IMR-90 (cell line): ENCODE measurements at regions not wholly inside any gene's neighbourhood (a gene's known extent, or its start where the extent isn't known, plus 50 kb on each side); places are given as distances from the start of the nearest gene placed in this dataset.

Experiments used
- ATAC-seq: fragments of 200-7000 bp; cut with Tn5 transposase; 2 replicates; pipeline ENCODE4 v1.9.1; 2020; ENCODE audit warnings: low read depth, mild to moderate bottlenecking, moderate library complexity
- BruUV-seq: library from RNA; stranded (reverse); fragments of 400-500 nt; replicated peaks from 2 replicates; lab custom pipeline; 2021; lab: Mats Ljungman, UMichigan
- CTCF ChIA-PET: fragments of 300-600 bp; formaldehyde crosslinking; extraction: SDS; loops from one replicate; lab custom pipeline; 2021; ENCODE audit warnings: antibody characterized with exemption; lab: Yijun Ruan, JAX
- POLR2A ChIA-PET: fragments of 300-600 bp; sonication (Branson Sonifier 250); formaldehyde crosslinking; loops from one replicate; lab custom pipeline; 2022; ENCODE audit warnings: antibody characterized with exemption; ENCODE audit not compliant: unreplicated experiment; lab: Charles Lee
- DNase-seq: peaks from one replicate; pipeline ENCODE4 v3.0.0; 2013
- H2AFZ ChIP-seq: replicated peaks from 2 replicates; pipeline ENCODE3; 2013; ENCODE audit warnings: low read length, mild to moderate bottlenecking; ENCODE audit not compliant: poor library complexity
- H2AK5ac ChIP-seq: 2 replicates; pipeline ENCODE4 v1.6.1; 2013; ENCODE audit warnings: low read depth, low read length, inconsistent platforms
- H2AK9ac ChIP-seq: replicated peaks from 2 replicates; pipeline ENCODE3; 2013; ENCODE audit warnings: mild to moderate bottlenecking, low read depth, low read length, moderate library complexity; ENCODE audit not compliant: poor library complexity
- H2BK120ac ChIP-seq: 2 replicates; pipeline ENCODE4 v1.6.1; 2013; ENCODE audit warnings: low read depth, low read length, inconsistent platforms
- H2BK15ac ChIP-seq: 3 replicates; pipeline ENCODE4 v1.6.1; 2013; ENCODE audit warnings: low read depth, low read length, inconsistent platforms
- H2BK20ac ChIP-seq: 2 replicates; pipeline ENCODE4 v1.6.1; 2013; ENCODE audit warnings: low read depth, mild to moderate bottlenecking, inconsistent platforms, low read length, moderate library complexity
- H2BK5ac ChIP-seq: 2 replicates; pipeline ENCODE4 v1.6.1; 2013; ENCODE audit warnings: mild to moderate bottlenecking, low read depth, low read length, inconsistent platforms; ENCODE audit not compliant: poor library complexity, severe bottlenecking
- H3K14ac ChIP-seq: replicated peaks from 2 replicates; pipeline ENCODE4 v1.6.1; 2013; ENCODE audit warnings: low read depth, low read length, inconsistent platforms
- H3K18ac ChIP-seq: 2 replicates; pipeline ENCODE4 v1.6.1; 2013; ENCODE audit warnings: low read depth, low read length, control low read depth
- H3K23ac ChIP-seq: 2 replicates; pipeline ENCODE4 v1.6.1; 2013; ENCODE audit warnings: low read depth, low read length, inconsistent platforms
- H3K27ac ChIP-seq: 2 replicates; pipeline ENCODE4 v1.5.1; 2013; ENCODE audit warnings: mild to moderate bottlenecking, control low read depth, low read length; ENCODE audit not compliant: insufficient read depth
- H3K27me3 ChIP-seq: 2 replicates; pipeline ENCODE4 v1.6.1; 2013; ENCODE audit warnings: low read length; ENCODE audit not compliant: control insufficient read depth, insufficient read depth
- H3K36me3 ChIP-seq: 2 replicates; pipeline ENCODE4 v1.6.1; 2013; ENCODE audit warnings: low read length, mixed read lengths; ENCODE audit not compliant: control insufficient read depth, insufficient read depth
- H3K4ac ChIP-seq: 2 replicates; pipeline ENCODE4 v1.6.1; 2013; ENCODE audit warnings: low read depth, low read length, inconsistent platforms
- H3K4me1 ChIP-seq: 2 replicates; pipeline ENCODE4 v1.6.1; 2013; ENCODE audit warnings: low read length, mixed read lengths; ENCODE audit not compliant: control insufficient read depth, insufficient read depth
- H3K4me2 ChIP-seq: 2 replicates; pipeline ENCODE4 v1.6.1; 2013; ENCODE audit warnings: low read depth, mild to moderate bottlenecking, control low read depth, low read length, moderate library complexity
- H3K4me3 ChIP-seq: 2 replicates; pipeline ENCODE4 v1.5.1; 2013; ENCODE audit warnings: low read depth, mild to moderate bottlenecking, control low read depth, low read length, moderate library complexity; ENCODE audit not compliant: insufficient read depth
- H3K56ac ChIP-seq: 2 replicates; pipeline ENCODE4 v1.6.1; 2013; ENCODE audit warnings: low read length, inconsistent platforms; ENCODE audit not compliant: insufficient read depth; ENCODE audit errors: extremely low read depth
- H3K79me1 ChIP-seq, 2 experiments: 2 replicates each; pipeline ENCODE4 v1.6.1; 2013; ENCODE audit warnings: low read length in 2 of 2, inconsistent platforms in 1 of 2, low read depth in 1 of 2
- H3K9ac ChIP-seq: 2 replicates; pipeline ENCODE4 v1.6.1; 2013; ENCODE audit warnings: low read depth, low read length, control low read depth
- H3K9me1 ChIP-seq: 2 replicates; pipeline ENCODE4 v1.6.1; 2013; ENCODE audit warnings: low read length, inconsistent platforms; ENCODE audit not compliant: insufficient read depth
- H3K9me3 ChIP-seq: 2 replicates; pipeline ENCODE4 v1.6.1; 2013; ENCODE audit warnings: low read length; ENCODE audit not compliant: control insufficient read depth, insufficient read depth
- H4K20me1 ChIP-seq: 2 replicates; pipeline ENCODE4 v1.6.1; 2013; ENCODE audit warnings: low read length, inconsistent platforms; ENCODE audit not compliant: insufficient read depth
- H4K5ac ChIP-seq: 2 replicates; pipeline ENCODE4 v1.6.1; 2013; ENCODE audit warnings: mild to moderate bottlenecking, low read depth, low read length, control low read depth
- H4K8ac ChIP-seq, 2 experiments: 2 replicates each; pipeline ENCODE4 v1.6.1; 2013; ENCODE audit warnings: low read depth in 2 of 2, low read length in 2 of 2, control low read depth in 1 of 2, inconsistent platforms in 1 of 2
- H4K91ac ChIP-seq: 2 replicates; pipeline ENCODE4 v1.6.1; 2013; ENCODE audit warnings: low read depth, low read length, inconsistent platforms; ENCODE audit not compliant: insufficient read depth
- BHLHE40 ChIP-seq: fragments of 150-350 bp; IDR thresholded peaks from 2 replicates; pipeline ENCODE4 v1.6.1; 2016; ENCODE audit warnings: mild to moderate bottlenecking, low read depth, low read length
- CEBPB ChIP-seq: IDR thresholded peaks from 2 replicates; pipeline ENCODE4 v1.6.1; 2012; ENCODE audit warnings: low read depth, low read length, improper control_type of control experiment
- CHD1 ChIP-seq: IDR thresholded peaks from 2 replicates; pipeline ENCODE4 v1.6.1; 2012; ENCODE audit warnings: low read depth, low read length, improper control_type of control experiment
- ELK1 ChIP-seq: fragments of 150-350 bp; IDR thresholded peaks from 2 replicates; pipeline ENCODE4 v1.6.1; 2016; ENCODE audit warnings: low read depth, mild to moderate bottlenecking, low read length, moderate library complexity, borderline replicate concordance
- FOS ChIP-seq: fragments of 150-350 bp; IDR thresholded peaks from 2 replicates; pipeline ENCODE4 v1.6.1; 2016; ENCODE audit warnings: low read depth, low read length
- MAFK ChIP-seq: IDR thresholded peaks from 2 replicates; pipeline ENCODE4 v1.6.1; 2012; ENCODE audit warnings: low read depth, low read length, improper control_type of control experiment
- MAZ ChIP-seq: IDR thresholded peaks from 2 replicates; pipeline ENCODE4 v1.6.1; 2012; ENCODE audit warnings: low read depth, mild to moderate bottlenecking, low read length, improper control_type of control experiment, moderate library complexity, borderline replicate concordance
- MXI1 ChIP-seq: IDR thresholded peaks from 2 replicates; pipeline ENCODE4 v1.6.1; 2012; ENCODE audit warnings: low read depth, mild to moderate bottlenecking, low read length, moderate library complexity, borderline replicate concordance
- NFE2L2 ChIP-seq: fragments of 150-350 bp; IDR thresholded peaks from 2 replicates; pipeline ENCODE4 v1.6.1; 2016; ENCODE audit warnings: low read depth, mild to moderate bottlenecking, low read length
- POLR2A ChIP-seq: IDR thresholded peaks from 2 replicates; pipeline ENCODE4 v1.6.1; 2012; ENCODE audit warnings: mild to moderate bottlenecking, low read depth, low read length
- RAD21 ChIP-seq: IDR thresholded peaks from 2 replicates; pipeline ENCODE4 v1.6.1; 2012; ENCODE audit warnings: low read length, improper control_type of control experiment
- RCOR1 ChIP-seq: IDR thresholded peaks from 2 replicates; pipeline ENCODE4 v1.6.1; 2012; ENCODE audit warnings: mild to moderate bottlenecking, low read length, improper control_type of control experiment; ENCODE audit not compliant: insufficient replicate concordance
- RFX5 ChIP-seq: IDR thresholded peaks from 2 replicates; pipeline ENCODE4 v1.8.0; 2012; ENCODE audit warnings: low read depth, mild to moderate bottlenecking, low read length, moderate library complexity
- SMC3 ChIP-seq: fragments of 150-350 bp; IDR thresholded peaks from 2 replicates; pipeline ENCODE4 v1.6.1; 2016; ENCODE audit warnings: low read depth, mild to moderate bottlenecking, antibody characterized with exemption, low read length, moderate library complexity
- dilution Hi-C: fragments of 300-500 bp; cut with HindIII; formaldehyde crosslinking; loops from one replicate; pipeline ENCODE4 v1.14.3; 2018; ENCODE audit warnings: low sequenced_read_pairs; ENCODE audit not compliant: unreplicated experiment
- in situ Hi-C: fragments of 300-500 bp; cut with MboI; formaldehyde crosslinking; loops from 3 replicates; pipeline ENCODE4 v1.14.3; 2019; ENCODE audit warnings: low sequenced_read_pairs, inconsistent platforms, mixed read lengths
- intact Hi-C: fragments of 100-400 bp; cut with micrococcal nuclease; formaldehyde crosslinking; loops from 2 replicates; pipeline ENCODE4 v1.10.0; 2022
- TF ChIP-seq, protein P1 (sequence below): conservative IDR thresholded peaks from 2 replicates; pipeline ENCODE4 v1.5.1; 2012; ENCODE audit warnings: mild to moderate bottlenecking, low read depth, low read length, improper control_type of control experiment
- TF ChIP-seq, protein P2 (sequence below): fragments of 150-350 bp; IDR thresholded peaks from 2 replicates; pipeline ENCODE4 v1.6.1; 2017; ENCODE audit warnings: mild to moderate bottlenecking, antibody characterized with exemption, low read length, low read depth

- ChIA-PET POLR2A (no interaction called here), CTCF (no interaction called here)
- in situ Hi-C loops: no loop called here
- no peak overlapping the region for H4K91ac ChIP-seq
- peaks cover 9% of the 10 kb centered on the region; the same call in 1 of the 2 replicates for H3K9me3 ChIP-seq
- H3K23ac ChIP-seq: no peak overlapping the region
- no peaks in the 10 kb centered on the region for H3K79me1 ChIP-seq
- no peak overlapping the region for H2BK5ac ChIP-seq
- no peak overlapping the region for H3K56ac ChIP-seq
- no peak overlapping the region for H2BK20ac ChIP-seq
- intact Hi-C loops: no loop called here
- H2BK120ac ChIP-seq: no peak overlapping the region
- no peak overlapping the region for H2BK15ac ChIP-seq
- H2AK9ac ChIP-seq: peak overlapping the region; percentile 42
- H3K4me2 ChIP-seq: no peak overlapping the region
- no peak overlapping the region for H2AK5ac ChIP-seq
- no peaks in the 10 kb centered on the region for H3K36me3 ChIP-seq
- no peaks in the 10 kb centered on the region for H3K9me1 ChIP-seq
- H3K27me3 ChIP-seq: no peaks in the 10 kb centered on the region; the same call in 1 of the 2 replicates
- no peak overlapping the region for H3K4me3 ChIP-seq
- no peak overlapping the region for H3K18ac ChIP-seq
- no peak overlapping the region for H3K14ac ChIP-seq
- no peak overlapping the region for H2AFZ ChIP-seq
- H4K8ac ChIP-seq: no peak overlapping the region
- no peak overlapping the region for H3K27ac ChIP-seq
- H3K9ac ChIP-seq: no peak overlapping the region
- H3K4me1 ChIP-seq: no peaks in the 10 kb centered on the region
- no TSS peak for BruUV-seq
- TF ChIP-seq POLR2A: no peak
- TF ChIP-seq, protein P1, sequence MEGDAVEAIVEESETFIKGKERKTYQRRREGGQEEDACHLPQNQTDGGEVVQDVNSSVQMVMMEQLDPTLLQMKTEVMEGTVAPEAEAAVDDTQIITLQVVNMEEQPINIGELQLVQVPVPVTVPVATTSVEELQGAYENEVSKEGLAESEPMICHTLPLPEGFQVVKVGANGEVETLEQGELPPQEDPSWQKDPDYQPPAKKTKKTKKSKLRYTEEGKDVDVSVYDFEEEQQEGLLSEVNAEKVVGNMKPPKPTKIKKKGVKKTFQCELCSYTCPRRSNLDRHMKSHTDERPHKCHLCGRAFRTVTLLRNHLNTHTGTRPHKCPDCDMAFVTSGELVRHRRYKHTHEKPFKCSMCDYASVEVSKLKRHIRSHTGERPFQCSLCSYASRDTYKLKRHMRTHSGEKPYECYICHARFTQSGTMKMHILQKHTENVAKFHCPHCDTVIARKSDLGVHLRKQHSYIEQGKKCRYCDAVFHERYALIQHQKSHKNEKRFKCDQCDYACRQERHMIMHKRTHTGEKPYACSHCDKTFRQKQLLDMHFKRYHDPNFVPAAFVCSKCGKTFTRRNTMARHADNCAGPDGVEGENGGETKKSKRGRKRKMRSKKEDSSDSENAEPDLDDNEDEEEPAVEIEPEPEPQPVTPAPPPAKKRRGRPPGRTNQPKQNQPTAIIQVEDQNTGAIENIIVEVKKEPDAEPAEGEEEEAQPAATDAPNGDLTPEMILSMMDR: no peak
- TF ChIP-seq CEBPB: no peak
- no peak for TF ChIP-seq BHLHE40
- TF ChIP-seq MAFK: no peak
- no peak for TF ChIP-seq MXI1
- TF ChIP-seq ELK1: no peak
- TF ChIP-seq MAZ: no peak
- TF ChIP-seq NFE2L2: no peak
- TF ChIP-seq RAD21: no peak
- TF ChIP-seq RCOR1: no peak
- no peak for TF ChIP-seq SMC3
- no peak for TF ChIP-seq FOS
- TF ChIP-seq, protein P2, sequence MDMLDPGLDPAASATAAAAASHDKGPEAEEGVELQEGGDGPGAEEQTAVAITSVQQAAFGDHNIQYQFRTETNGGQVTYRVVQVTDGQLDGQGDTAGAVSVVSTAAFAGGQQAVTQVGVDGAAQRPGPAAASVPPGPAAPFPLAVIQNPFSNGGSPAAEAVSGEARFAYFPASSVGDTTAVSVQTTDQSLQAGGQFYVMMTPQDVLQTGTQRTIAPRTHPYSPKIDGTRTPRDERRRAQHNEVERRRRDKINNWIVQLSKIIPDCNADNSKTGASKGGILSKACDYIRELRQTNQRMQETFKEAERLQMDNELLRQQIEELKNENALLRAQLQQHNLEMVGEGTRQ: no peak
- no peak for TF ChIP-seq RFX5
- TF ChIP-seq CHD1: no peak
- no peak overlapping the region for H4K5ac ChIP-seq
- ATAC-seq (no peak), DNase-seq (no peak)
- dilution Hi-C loops: no loop called here
- H3K4ac ChIP-seq: no peak overlapping the region
- no peaks in the 10 kb centered on the region for H4K20me1 ChIP-seq
Observed at GRCh38 chr13:76127922-76128321, 491.8 kb downstream of the LMO7 start.
